H7 (cell line): ENCODE measurements at regions not wholly inside any gene's neighbourhood (a gene's known extent, or its start where the extent isn't known, plus 50 kb on each side); places are given as distances from the start of the nearest gene placed in this dataset.

Experiments used
- DNase-seq: peaks from one replicate; pipeline ENCODE4 v3.0.0; 2012
- H3K27me3 ChIP-seq: 2 replicates; pipeline ENCODE4 v1.6.0; 2011; ENCODE audit warnings: mild to moderate bottlenecking, low read length; ENCODE audit not compliant: control insufficient read depth, insufficient read depth
- H3K36me3 ChIP-seq: replicated peaks from 2 replicates; pipeline ENCODE4 v1.5.1; 2011; ENCODE audit warnings: low read length; ENCODE audit not compliant: control insufficient read depth, insufficient read depth
- H3K4me3 ChIP-seq: 2 replicates; pipeline ENCODE4 v1.5.1; 2011; ENCODE audit warnings: low read depth, mild to moderate bottlenecking, control low read depth, low read length, moderate library complexity; ENCODE audit not compliant: insufficient read depth

GRCh38 chr1:184291701-184292100 is 95.1 kb upstream of the C1orf21 start:
- DNase-seq: no peak
- Histone ChIP-seq H3K4me3 (no peak overlapping the region), H3K36me3 (no peaks in the 10 kb centered on the region), H3K27me3 (no peaks in the 10 kb centered on the region)

DNA sequence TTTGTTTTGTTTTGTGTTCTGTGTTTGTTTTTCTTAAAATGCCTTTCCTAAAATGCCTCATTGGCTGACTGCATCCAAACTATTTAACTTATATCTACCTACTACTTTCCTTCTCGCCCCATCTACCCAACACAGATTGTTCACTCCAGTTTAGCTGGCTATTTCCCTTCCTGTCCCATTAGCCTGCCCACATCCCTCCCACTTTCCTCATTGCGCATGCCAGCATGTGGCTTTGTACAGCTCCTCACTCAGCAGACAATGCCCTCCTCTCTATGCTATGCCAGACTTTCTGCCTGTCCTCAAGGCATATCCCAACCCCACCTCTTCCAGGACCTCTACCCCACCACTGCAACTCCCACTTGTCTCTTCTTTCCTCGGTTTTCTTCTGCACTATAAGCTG is 94.7 kb upstream of the C1orf21 start:
- Histone ChIP-seq H3K27me3 (no peaks in the 10 kb centered on the region), H3K36me3 (no peaks in the 10 kb centered on the region), H3K4me3 (no peak overlapping the region)
- DNase-seq: no peak

GRCh38 chr1:184294101-184294500 is 92.7 kb upstream of the C1orf21 start:
- H3K4me3 ChIP-seq: no peak overlapping the region
- no peaks in the 10 kb centered on the region for H3K27me3 ChIP-seq
- DNase-seq: no peak
- no peaks in the 10 kb centered on the region for H3K36me3 ChIP-seq

- Histone ChIP-seq H3K36me3 (no peaks in the 10 kb centered on the region), H3K27me3 (no peaks in the 10 kb centered on the region), H3K4me3 (no peak overlapping the region)
- no peak for DNase-seq
Measured at GRCh38 chr1:184296466-184297243, 90.2 kb upstream of the C1orf21 start.

- H3K36me3 ChIP-seq: no peaks in the 10 kb centered on the region
- no peak overlapping the region for H3K4me3 ChIP-seq
- no peaks in the 10 kb centered on the region for H3K27me3 ChIP-seq
- DNase-seq: no peak
Measured at GRCh38 chr1:184297244-184297750, 89.5 kb upstream of the C1orf21 start.

- H3K4me3 ChIP-seq: no peak overlapping the region
- no peaks in the 10 kb centered on the region for H3K36me3 ChIP-seq
- no peaks in the 10 kb centered on the region for H3K27me3 ChIP-seq
- DNase-seq: peak; percentile 8
Measured at GRCh38 chr1:184298440-184299405, 88.1 kb upstream of the C1orf21 start.

GRCh38 chr1:184299406-184299790 is 87.4 kb upstream of the C1orf21 start:
- no peak for DNase-seq
- no peak overlapping the region for H3K4me3 ChIP-seq
- H3K36me3 ChIP-seq: no peaks in the 10 kb centered on the region
- no peaks in the 10 kb centered on the region for H3K27me3 ChIP-seq

- Histone ChIP-seq H3K4me3 (no peak overlapping the region), H3K36me3 (no peaks in the 10 kb centered on the region), H3K27me3 (no peaks in the 10 kb centered on the region)
- DNase-seq: no peak
Measured at GRCh38 chr1:184299796-184300195, 87.0 kb upstream of the C1orf21 start.

DNA sequence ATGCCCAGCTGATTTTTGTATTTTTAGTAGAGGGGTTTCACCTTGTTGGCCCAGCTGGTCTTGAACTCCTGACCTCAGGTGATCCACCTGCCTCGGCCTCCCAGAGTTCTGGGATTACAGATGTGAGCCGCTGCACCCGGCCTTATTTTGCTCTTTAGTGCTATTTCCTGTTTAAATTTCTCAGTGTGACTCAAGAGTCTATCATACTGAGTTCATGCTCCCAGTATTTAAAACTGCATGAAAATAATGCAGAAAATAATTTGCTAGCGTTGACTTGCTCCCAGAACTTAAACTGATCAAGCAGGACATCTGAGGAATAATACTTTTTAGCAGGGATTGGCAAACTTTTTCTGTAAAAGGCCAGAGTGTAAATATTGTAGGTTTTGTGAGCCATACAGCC is 86.4 kb upstream of the C1orf21 start:
- DNase-seq: no peak
- no peak overlapping the region for H3K4me3 ChIP-seq
- no peaks in the 10 kb centered on the region for H3K27me3 ChIP-seq
- H3K36me3 ChIP-seq: no peaks in the 10 kb centered on the region

DNA sequence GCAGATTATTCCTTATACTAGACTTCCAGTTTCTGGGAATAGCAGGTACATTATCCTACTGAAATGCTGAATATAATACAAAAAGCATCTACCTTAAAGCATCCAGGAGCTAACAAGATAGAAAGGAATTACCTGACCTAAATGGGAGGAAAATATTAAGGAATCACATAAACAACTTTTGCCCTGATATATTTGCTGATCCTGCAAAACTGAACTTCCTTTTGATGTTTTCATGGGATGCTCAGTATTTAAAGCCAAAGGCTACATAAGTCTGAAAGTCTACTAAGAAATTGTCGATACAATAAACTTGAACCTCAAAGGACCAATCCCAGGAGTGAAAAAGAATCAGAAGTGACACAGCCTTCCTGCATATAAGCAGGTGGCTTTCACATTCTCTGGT is 85.6 kb upstream of the C1orf21 start:
- Histone ChIP-seq H3K36me3 (no peaks in the 10 kb centered on the region), H3K27me3 (no peaks in the 10 kb centered on the region), H3K4me3 (no peak overlapping the region)
- no peak for DNase-seq

GRCh38 chr1:184302346-184302745 is 84.5 kb upstream of the C1orf21 start:
- no peak for DNase-seq
- Histone ChIP-seq H3K27me3 (no peaks in the 10 kb centered on the region), H3K36me3 (no peaks in the 10 kb centered on the region), H3K4me3 (no peak overlapping the region)

DNA sequence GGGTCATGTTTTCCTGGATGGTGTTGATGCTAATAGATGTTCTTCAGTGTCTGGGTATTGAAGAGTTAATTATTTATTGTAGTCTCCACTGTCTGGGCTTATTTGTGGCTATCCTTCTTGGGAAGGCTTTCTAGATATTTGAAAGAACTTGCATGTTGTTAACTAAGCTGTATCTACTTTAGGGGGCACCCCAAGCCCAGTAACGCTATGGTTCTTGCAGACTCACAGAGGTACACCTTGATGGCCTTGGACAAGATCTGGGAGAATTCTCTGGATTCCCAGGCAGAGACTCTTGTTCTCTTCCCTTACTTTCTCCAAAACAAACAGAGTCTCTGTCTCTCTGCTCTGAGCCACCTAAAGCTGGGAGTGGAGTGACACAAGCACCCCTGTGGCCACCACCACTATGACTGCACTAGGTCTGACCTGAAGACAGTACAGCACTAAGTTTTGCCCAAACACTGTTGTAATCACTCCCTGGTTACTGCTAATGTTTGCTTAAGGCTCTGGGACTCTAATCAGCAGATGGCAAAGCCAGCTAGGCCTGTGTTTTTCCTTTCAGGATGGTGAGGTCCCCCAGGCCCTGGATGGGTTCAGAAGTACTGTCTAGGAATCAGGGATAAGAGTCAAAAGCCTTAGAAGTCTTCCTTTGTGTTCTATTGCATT is 76.5 kb upstream of the C1orf21 start:
- Histone ChIP-seq H3K4me3 (no peak overlapping the region), H3K36me3 (no peaks in the 10 kb centered on the region), H3K27me3 (no peaks in the 10 kb centered on the region)
- no peak for DNase-seq

DNA sequence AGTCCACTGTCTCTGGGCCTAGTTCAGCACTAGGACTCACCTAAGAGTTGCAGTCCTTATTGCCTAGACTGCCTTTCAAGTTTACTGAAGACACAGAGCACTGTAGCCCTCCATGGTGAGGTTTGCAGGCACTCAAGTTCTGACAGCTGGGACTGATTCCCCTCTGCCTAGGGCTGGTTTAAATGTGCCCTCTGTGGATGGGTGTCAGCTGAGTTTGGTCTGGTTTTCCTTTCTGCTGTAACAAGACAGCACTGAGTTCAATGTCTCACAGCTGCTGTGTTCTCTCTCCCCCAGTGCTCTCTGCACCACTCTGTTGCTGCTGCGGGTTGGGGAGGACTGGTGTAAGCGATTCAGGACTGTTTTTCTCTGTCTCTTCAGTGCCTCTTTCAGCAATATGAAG is 75.2 kb upstream of the C1orf21 start:
- Histone ChIP-seq H3K4me3 (no peak overlapping the region), H3K36me3 (no peaks in the 10 kb centered on the region), H3K27me3 (no peaks in the 10 kb centered on the region)
- no peak for DNase-seq

- no peaks in the 10 kb centered on the region for H3K27me3 ChIP-seq
- no peak for DNase-seq
- H3K36me3 ChIP-seq: no peaks in the 10 kb centered on the region
- no peak overlapping the region for H3K4me3 ChIP-seq
Measured at GRCh38 chr1:184315254-184315653, 71.6 kb upstream of the C1orf21 start.
